H1 (cell line): ENCODE measurements at regions not wholly inside any gene's neighbourhood (a gene's known extent, or its start where the extent isn't known, plus 50 kb on each side); places are given as distances from the start of the nearest gene placed in this dataset.

ENCODE experiments used
- CTCF ChIA-PET: fragments of 300-600 bp; sonication (Branson Sonifier 250); formaldehyde crosslinking; loops from one replicate; lab custom pipeline; 2021; ENCODE audit not compliant: partially characterized antibody; lab: Charles Lee
- POLR2A ChIA-PET: fragments of 300-600 bp; sonication (Branson Sonifier 250); formaldehyde crosslinking; loops from one replicate; lab custom pipeline; 2021; ENCODE audit warnings: inconsistent platforms; ENCODE audit not compliant: partially characterized antibody; lab: Charles Lee
- DNase-seq, 2 experiments: peaks; one replicate each; pipeline versions ENCODE4 v3.0.0 to v3.0.0-alpha.2; 2010 to 2022; ENCODE audit warnings: low spot score in 2 of 2, low read depth in 1 of 2, mixed read lengths in 1 of 2
- FAIRE-seq: peaks from 2 replicates; lab custom pipeline; 2011; peaks lifted over from hg19 to GRCh38; lab: Jason Lieb, UNC
- H2AFZ ChIP-seq: 2 replicates; pipeline ENCODE4 v1.8.1; 2012; ENCODE audit warnings: low read length, inconsistent platforms
- H2AK5ac ChIP-seq: 2 replicates; pipeline ENCODE4 v1.6.1; 2013; ENCODE audit warnings: low read depth, low read length
- H2BK120ac ChIP-seq: replicated peaks from 2 replicates; pipeline ENCODE3; 2013; ENCODE audit warnings: low read depth, low read length, inconsistent platforms
- H2BK12ac ChIP-seq: 2 replicates; pipeline ENCODE4 v1.6.1; 2013; ENCODE audit warnings: low read depth, low read length
- H2BK15ac ChIP-seq: 2 replicates; pipeline ENCODE4 v1.6.1; 2013; ENCODE audit warnings: low read length
- H2BK20ac ChIP-seq: 2 replicates; pipeline ENCODE4 v1.6.1; 2013; ENCODE audit warnings: low read length
- H2BK5ac ChIP-seq: 2 replicates; pipeline ENCODE4 v1.6.1; 2013; ENCODE audit warnings: low read depth, low read length
- H3K14ac ChIP-seq: 2 replicates; pipeline ENCODE4 v1.6.1; 2013; ENCODE audit warnings: inconsistent platforms; ENCODE audit not compliant: insufficient read length
- H3K18ac ChIP-seq: 2 replicates; pipeline ENCODE4 v1.6.1; 2013; ENCODE audit warnings: low read length; ENCODE audit errors: extremely low read depth
- H3K23ac ChIP-seq: 2 replicates; pipeline ENCODE4 v1.6.1; 2013; ENCODE audit warnings: inconsistent platforms; ENCODE audit not compliant: insufficient read length
- H3K23me2 ChIP-seq: 2 replicates; pipeline ENCODE4 v1.6.1; 2013; ENCODE audit warnings: low read depth, low read length
- H3K27ac ChIP-seq: 2 replicates; pipeline ENCODE4 v1.6.1; 2011; ENCODE audit warnings: low read depth, low read length, inconsistent platforms
- H3K27me3 ChIP-seq, 4 experiments: replicated peaks in 1 of 4; 1 replicate in 1 of 4; 2 replicates in 3 of 4; pipeline versions ENCODE4 v1.6.1 to v1.8.1; 2011 to 2013; ENCODE audit warnings: low read length in 3 of 4, mild to moderate bottlenecking in 3 of 4, inconsistent platforms in 2 of 4, mixed read lengths in 2 of 4, moderate library complexity in 1 of 4; ENCODE audit not compliant: control insufficient read depth in 3 of 4, insufficient read depth in 3 of 4; ENCODE audit errors: extremely low read depth in 1 of 4
- H3K36me3 ChIP-seq, 4 experiments: 2 replicates each; pipeline versions ENCODE4 v1.6.1 to v1.8.1; 2011 to 2013; ENCODE audit warnings: mild to moderate bottlenecking in 4 of 4, low read length in 3 of 4, moderate library complexity in 2 of 4, control low read depth in 1 of 4, inconsistent platforms in 1 of 4; ENCODE audit not compliant: insufficient read depth in 4 of 4, control insufficient read depth in 2 of 4
- H3K4ac ChIP-seq: replicated peaks from 2 replicates; pipeline ENCODE3; 2013; ENCODE audit warnings: low read length, low read depth, mixed read lengths, inconsistent platforms; ENCODE audit not compliant: insufficient read length
- H3K4me1 ChIP-seq, 4 experiments: replicated peaks in 1 of 4; 1 replicate in 1 of 4; 2 replicates in 3 of 4; pipeline versions ENCODE4 v1.6.1 to v1.8.1; 2011 to 2013; ENCODE audit warnings: low read length in 3 of 4, inconsistent platforms in 2 of 4, mixed read lengths in 1 of 4; ENCODE audit not compliant: insufficient read depth in 4 of 4, control insufficient read depth in 3 of 4
- H3K4me2 ChIP-seq, 2 experiments: 2 replicates each; pipeline versions ENCODE4 v1.6.1 to v1.8.1; 2011 to 2013; ENCODE audit warnings: low read depth in 2 of 2, low read length in 2 of 2, control low read depth in 1 of 2, inconsistent platforms in 1 of 2, mild to moderate bottlenecking in 1 of 2; ENCODE audit not compliant: insufficient read depth in 1 of 2
- H3K4me3 ChIP-seq, 4 experiments: fragments of 200-600, 300-600 bp in 1 of 4; sonication (generic), shearing (Covaris generic), sonication (Bioruptor Twin) in 1 of 4; 2 replicates each; pipeline versions ENCODE4 v1.5.1 to v1.8.1; 2011 to 2016; ENCODE audit warnings: low read length in 4 of 4, low read depth in 3 of 4, control low read depth in 2 of 4, inconsistent platforms in 2 of 4, mild to moderate bottlenecking in 2 of 4, mixed read lengths in 1 of 4, moderate library complexity in 1 of 4; ENCODE audit not compliant: insufficient read depth in 2 of 4; ENCODE audit errors: extremely low read depth in 1 of 4
- H3K56ac ChIP-seq: replicated peaks from 2 replicates; pipeline ENCODE3; 2013; ENCODE audit warnings: low read depth, mild to moderate bottlenecking, mixed read lengths, low read length, inconsistent platforms; ENCODE audit not compliant: insufficient read length
- H3K79me1 ChIP-seq: 2 replicates; pipeline ENCODE4 v1.6.1; 2013; ENCODE audit warnings: low read depth, low read length, control low read depth
- H3K79me2 ChIP-seq, 2 experiments: 2 replicates each; pipeline versions ENCODE4 v1.6.1 to v1.8.1; 2012 to 2013; ENCODE audit warnings: low read length in 2 of 2, mild to moderate bottlenecking in 2 of 2, inconsistent platforms in 1 of 2; ENCODE audit not compliant: insufficient read depth in 2 of 2, control insufficient read depth in 1 of 2
- H3K9ac ChIP-seq, 4 experiments: replicated peaks in 1 of 4; 1 replicate in 1 of 4; 2 replicates in 3 of 4; pipeline versions ENCODE4 v1.6.1 to v1.8.1; 2011 to 2013; ENCODE audit warnings: low read depth in 3 of 4, low read length in 3 of 4, control low read depth in 2 of 4, mild to moderate bottlenecking in 2 of 4, moderate library complexity in 2 of 4, inconsistent platforms in 1 of 4; ENCODE audit errors: extremely low read depth in 1 of 4
- H3K9me3 ChIP-seq, 2 experiments: 2 replicates each; pipeline versions ENCODE4 v1.6.1 to v1.8.1; 2012 to 2013; ENCODE audit warnings: mild to moderate bottlenecking in 2 of 2, moderate library complexity in 2 of 2, control low read depth in 1 of 2, inconsistent platforms in 1 of 2, low read depth in 1 of 2, low read length in 1 of 2, mixed read lengths in 1 of 2; ENCODE audit not compliant: insufficient read depth in 2 of 2
- H4K20me1 ChIP-seq, 2 experiments: replicated peaks in 1 of 2; 2 replicates each; pipeline versions ENCODE3 to v1.8.1; 2011 to 2013; ENCODE audit warnings: inconsistent platforms in 2 of 2, low read length in 2 of 2, mild to moderate bottlenecking in 1 of 2; ENCODE audit not compliant: insufficient read depth in 2 of 2, control insufficient read depth in 1 of 2
- H4K5ac ChIP-seq: 2 replicates; pipeline ENCODE4 v1.6.1; 2013; ENCODE audit warnings: low read length, low read depth, mixed read lengths, inconsistent platforms; ENCODE audit not compliant: insufficient read length
- H4K8ac ChIP-seq: 2 replicates; pipeline ENCODE4 v1.8.0; 2013; ENCODE audit warnings: mild to moderate bottlenecking, moderate library complexity, low read length, inconsistent platforms; ENCODE audit not compliant: insufficient read depth; ENCODE audit errors: extremely low read depth
- H4K91ac ChIP-seq: replicated peaks from 2 replicates; pipeline ENCODE3; 2013; ENCODE audit warnings: low read length, mixed read lengths, inconsistent platforms; ENCODE audit not compliant: insufficient read length
- BRCA1 ChIP-seq: IDR thresholded peaks from 2 replicates; pipeline ENCODE4 v1.6.1; 2012; ENCODE audit warnings: low read depth, low read length, improper control_type of control experiment
- CEBPB ChIP-seq: IDR thresholded peaks from 2 replicates; pipeline ENCODE4 v1.6.1; 2012; ENCODE audit warnings: low read depth, low read length
- CREB1 ChIP-seq: IDR thresholded peaks from 2 replicates; pipeline ENCODE4 v1.6.1; 2012; ENCODE audit warnings: inconsistent platforms
- JUND ChIP-seq: IDR thresholded peaks from 2 replicates; pipeline ENCODE4 v1.6.1; 2011; ENCODE audit warnings: mild to moderate bottlenecking, improper control_type of control experiment, low read length
- POLR2AphosphoS5 ChIP-seq: IDR thresholded peaks from 2 replicates; pipeline ENCODE4 v1.6.1; 2011; ENCODE audit warnings: low read depth, low read length
- RAD21 ChIP-seq, 2 experiments: IDR thresholded peaks in 1 of 2; conservative IDR thresholded peaks in 1 of 2; 2 replicates each; pipeline ENCODE4 v1.6.1; 2011; ENCODE audit warnings: low read depth in 2 of 2, low read length in 2 of 2, improper control_type of control experiment in 1 of 2, inconsistent platforms in 1 of 2, mild to moderate bottlenecking in 1 of 2, moderate library complexity in 1 of 2
- SIN3A ChIP-seq, 2 experiments: IDR thresholded peaks in 1 of 2; conservative IDR thresholded peaks in 1 of 2; 2 replicates each; pipeline ENCODE4 v1.6.1; 2011 to 2012; ENCODE audit warnings: low read length in 2 of 2, improper control_type of control experiment in 1 of 2, low read depth in 1 of 2, mild to moderate bottlenecking in 1 of 2
- SP1 ChIP-seq: IDR thresholded peaks from 2 replicates; pipeline ENCODE4 v1.6.1; 2011; ENCODE audit warnings: low read depth, low read length
- SP4 ChIP-seq: IDR thresholded peaks from 2 replicates; pipeline ENCODE4 v1.6.1; 2012; ENCODE audit warnings: low read length, inconsistent platforms
- TAF7 ChIP-seq: optimal IDR thresholded peaks from 2 replicates; pipeline ENCODE3; 2011; ENCODE audit warnings: low read depth, mild to moderate bottlenecking, inconsistent platforms, low read length, moderate library complexity, borderline replicate concordance
- YY1 ChIP-seq: IDR thresholded peaks from 2 replicates; pipeline ENCODE4 v1.6.1; 2011; ENCODE audit warnings: low read depth, mild to moderate bottlenecking, low read length
- WGBS, 2 experiments: shearing (Covaris generic) in 1 of 2; methylation state at CpG; one replicate each; pipeline versions ENCODE4 v1.1.6 to v1.1.7; 2013 to 2015; ENCODE audit warnings: low lambda C conversion rate in 2 of 2, mixed read lengths in 2 of 2, inconsistent platforms in 1 of 2, low coverage in 1 of 2, missing lambda C conversion rate in 1 of 2; ENCODE audit not compliant: insufficient replicate concordance in 2 of 2, insufficient coverage in 1 of 2, insufficient read length in 1 of 2; ENCODE audit errors: extremely low coverage in 1 of 2, missing lambda C conversion rate in 1 of 2; 5-methylcytosine and 5-hydroxymethylcytosine counted together
- TF ChIP-seq, protein P1 (sequence below): IDR thresholded peaks from 2 replicates; pipeline ENCODE4 v1.6.1; 2011; ENCODE audit warnings: low read length, improper control_type of control experiment
- TF ChIP-seq, protein P2 (sequence below): IDR thresholded peaks from 2 replicates; pipeline ENCODE4 v1.6.1; 2012; ENCODE audit warnings: inconsistent platforms

DNA sequence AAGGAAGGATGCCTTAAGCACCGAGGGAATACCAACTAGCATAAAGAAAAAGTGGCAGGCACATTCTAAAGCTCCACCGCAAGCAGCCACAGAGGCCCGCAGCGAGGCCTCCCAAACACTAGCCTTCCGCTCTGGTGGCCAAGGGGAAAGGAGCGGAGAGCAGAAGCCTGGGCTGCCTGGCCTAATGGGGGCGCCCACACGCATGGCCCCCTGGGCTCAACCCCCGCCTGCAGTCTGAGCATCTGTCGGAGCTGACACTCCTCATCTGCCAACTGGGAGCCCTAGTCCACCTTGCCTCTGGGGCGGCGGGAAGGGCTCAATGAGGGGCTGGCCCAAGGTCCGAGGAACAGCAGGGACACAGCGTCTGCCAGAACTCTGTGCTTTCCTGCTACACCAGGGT is 50.1 kb upstream of the WNT11 start:
- POLR2A ChIA-PET, result no interaction called here
- Histone ChIP-seq H3K9ac (no peak overlapping the region), H2AK5ac (no peak overlapping the region), H3K4ac (peak overlapping the region; percentile 27), H3K18ac (peak overlapping the region; percentile 26; the same call in 1 of the 2 replicates), H3K27ac (no peak overlapping the region), H2BK12ac (no peak overlapping the region), H3K56ac (no peak overlapping the region), H4K8ac (no peak overlapping the region), H4K5ac (no peak overlapping the region), H3K79me1 (no peaks in the 10 kb centered on the region), H3K36me3 (no peaks in the 10 kb centered on the region), H2BK20ac (no peak overlapping the region), H3K23ac (no peak overlapping the region), H3K23me2 (no peaks in the 10 kb centered on the region), H3K4me3 (no peak overlapping the region), H3K9me3 (no peaks in the 10 kb centered on the region), H4K20me1 (no peaks in the 10 kb centered on the region), H3K4me1 (peaks cover 0 to 8% (median 3%) of the 10 kb centered on the region in 4 experiments; a peak in 5 of 7 replicates), H4K91ac (no peak overlapping the region), H3K79me2 (no peaks in the 10 kb centered on the region), H3K4me2 (no peak overlapping the region), H2AFZ (no peak overlapping the region), H2BK120ac (no peak overlapping the region), H2BK15ac (0 out of 2 replicates have a peak overlapping the region, but pooled peaks have one; percentile 4), H3K14ac (no peak overlapping the region), H2BK5ac (no peak overlapping the region), H3K27me3 (no peaks in the 10 kb centered on the region)
- CTCF ChIA-PET, result interaction anchor here (0.7 to 8.4 kb wide), 16 partner anchors 11 to 439 kb away, joined by 3 to 77 read pairs (median 4); no protein-coding TSS in a partner anchor
- DNase-seq, result peak; percentile 38 to 67
- WGBS, 2 experiments, result 64% methylated on average over 14 of the region's 14 CpGs; no CpG with 5 or more reads in 1 of the 2 experiments
- no peak for FAIRE-seq
- TF ChIP-seq CREB1, result no peak
- TF ChIP-seq BRCA1, result no peak
- TF ChIP-seq TAF7, result no peak
- TF ChIP-seq CEBPB, result no peak
- no peak for TF ChIP-seq SP1
- TF ChIP-seq, protein P1, sequence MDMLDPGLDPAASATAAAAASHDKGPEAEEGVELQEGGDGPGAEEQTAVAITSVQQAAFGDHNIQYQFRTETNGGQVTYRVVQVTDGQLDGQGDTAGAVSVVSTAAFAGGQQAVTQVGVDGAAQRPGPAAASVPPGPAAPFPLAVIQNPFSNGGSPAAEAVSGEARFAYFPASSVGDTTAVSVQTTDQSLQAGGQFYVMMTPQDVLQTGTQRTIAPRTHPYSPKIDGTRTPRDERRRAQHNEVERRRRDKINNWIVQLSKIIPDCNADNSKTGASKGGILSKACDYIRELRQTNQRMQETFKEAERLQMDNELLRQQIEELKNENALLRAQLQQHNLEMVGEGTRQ, result no peak
- TF ChIP-seq RAD21 (IDR thresholded peaks at IDR 0.05 in 1 of 2, conservative IDR thresholded peaks at IDR 0.05 in 1 of 2; ENCODE audit: low read depth in 2 of 2, low read length in 2 of 2), result 0 out of 4 replicates have a peak, but pooled peaks of 1 of the 2 experiments have one; percentile 5
- TF ChIP-seq, protein P2, sequence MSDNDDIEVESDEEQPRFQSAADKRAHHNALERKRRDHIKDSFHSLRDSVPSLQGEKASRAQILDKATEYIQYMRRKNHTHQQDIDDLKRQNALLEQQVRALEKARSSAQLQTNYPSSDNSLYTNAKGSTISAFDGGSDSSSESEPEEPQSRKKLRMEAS, result no peak
- TF ChIP-seq JUND, result no peak
- no peak for TF ChIP-seq SP4
- no peak for TF ChIP-seq YY1
- TF ChIP-seq POLR2AphosphoS5, result no peak
- peak in 1 of 2 experiments; percentile 61; a peak in 1 of 4 replicates for TF ChIP-seq SIN3A (conservative IDR thresholded peaks at IDR 0.05 in 1 of 2, IDR thresholded peaks at IDR 0.05 in 1 of 2; ENCODE audit: low read depth in 1 of 2, low read length in 2 of 2)
